GM12892 (cell line): ENCODE measurements at regions not wholly inside any gene's neighbourhood (a gene's known extent, or its start where the extent isn't known, plus 50 kb on each side); places are given as distances from the start of the nearest gene placed in this dataset.

Experiments used
- DNase-seq: peaks from one replicate; pipeline ENCODE4 v3.0.0; 2011; ENCODE audit not compliant: insufficient read length
- FAIRE-seq: peaks from 2 replicates; lab custom pipeline; 2011; peaks lifted over from hg19 to GRCh38; lab: Jason Lieb, UNC
- POLR2A ChIP-seq: IDR thresholded peaks from 2 replicates; pipeline ENCODE4 v1.6.1; 2011; ENCODE audit warnings: low read depth, low read length, control low read depth
- POLR2AphosphoS5 ChIP-seq: IDR thresholded peaks from 2 replicates; pipeline ENCODE4 v1.6.1; 2011; ENCODE audit warnings: low read depth, low read length, control low read depth
- TAF1 ChIP-seq: IDR thresholded peaks from 2 replicates; pipeline ENCODE4 v1.6.1; 2011; ENCODE audit warnings: low read depth, mild to moderate bottlenecking, control low read depth, low read length, borderline replicate concordance

DNA sequence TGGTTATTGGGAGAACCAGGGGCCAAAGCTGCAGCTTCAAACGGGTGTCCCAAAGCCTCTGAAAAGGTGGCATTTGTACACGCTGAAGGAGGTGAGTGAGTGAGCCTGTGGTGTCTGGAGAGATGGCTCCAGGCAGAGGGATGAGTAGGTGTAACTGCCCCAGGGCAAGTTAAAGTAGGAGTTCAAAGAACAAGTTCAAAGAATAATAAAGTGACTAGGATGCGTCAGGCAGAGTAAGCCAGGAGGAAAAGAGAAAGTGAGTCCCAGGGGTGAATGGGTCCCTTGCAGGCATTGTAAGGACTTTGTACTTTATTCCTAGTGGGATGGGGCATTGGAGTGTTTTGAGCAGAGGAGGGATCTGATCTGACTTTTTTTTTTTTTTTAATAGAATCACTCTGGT lies 201.4 kb upstream of the PWP1 start:
- no peak for TF ChIP-seq POLR2AphosphoS5
- TF ChIP-seq TAF1 = no peak
- TF ChIP-seq POLR2A = no peak
- FAIRE-seq = no peak
- DNase-seq = no peak

DNA sequence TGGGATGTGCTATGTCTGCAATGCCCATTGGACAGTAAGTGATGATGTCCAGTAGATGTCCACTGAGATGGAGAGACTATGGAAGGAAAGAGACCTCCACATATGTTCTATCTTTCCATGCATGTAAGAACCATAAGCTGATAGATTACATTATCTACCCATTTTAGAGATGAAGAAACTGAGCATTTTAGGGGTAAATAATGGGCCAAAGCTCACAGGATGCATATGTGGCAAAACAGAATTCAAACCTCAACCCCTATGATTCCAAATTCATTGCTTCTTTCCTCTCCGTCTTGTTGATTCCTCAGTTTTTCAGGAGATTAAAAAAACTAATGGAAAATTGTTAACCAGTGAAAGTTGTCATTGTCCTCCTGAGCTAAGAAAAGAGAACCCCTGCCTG lies 200.7 kb upstream of the PWP1 start:
- no peak for FAIRE-seq
- no peak for TF ChIP-seq POLR2A
- TF ChIP-seq TAF1 = no peak
- no peak for TF ChIP-seq POLR2AphosphoS5
- no peak for DNase-seq

DNA sequence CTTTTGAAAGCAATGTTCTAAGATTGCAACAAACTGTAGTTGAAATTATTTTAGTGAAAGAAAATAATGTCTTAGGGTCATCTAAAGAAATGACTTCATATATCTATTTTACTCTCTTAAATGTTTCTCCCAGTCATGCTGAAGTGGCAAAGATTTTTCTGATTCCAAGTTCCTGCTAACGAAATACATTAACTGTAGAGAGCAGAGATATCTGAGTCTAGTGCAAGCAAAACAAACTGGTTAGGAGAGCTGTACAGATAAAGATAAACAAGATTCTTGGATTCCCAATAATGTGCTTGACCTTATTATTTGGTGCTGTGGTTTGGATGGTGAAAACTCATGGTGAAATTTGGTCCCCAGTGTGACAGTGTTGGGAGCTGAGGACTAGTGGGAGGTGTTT lies 199.9 kb upstream of the PWP1 start:
- DNase-seq (no peak), FAIRE-seq (no peak)
- TF ChIP-seq TAF1 (no peak), POLR2A (no peak), POLR2AphosphoS5 (no peak)

DNA sequence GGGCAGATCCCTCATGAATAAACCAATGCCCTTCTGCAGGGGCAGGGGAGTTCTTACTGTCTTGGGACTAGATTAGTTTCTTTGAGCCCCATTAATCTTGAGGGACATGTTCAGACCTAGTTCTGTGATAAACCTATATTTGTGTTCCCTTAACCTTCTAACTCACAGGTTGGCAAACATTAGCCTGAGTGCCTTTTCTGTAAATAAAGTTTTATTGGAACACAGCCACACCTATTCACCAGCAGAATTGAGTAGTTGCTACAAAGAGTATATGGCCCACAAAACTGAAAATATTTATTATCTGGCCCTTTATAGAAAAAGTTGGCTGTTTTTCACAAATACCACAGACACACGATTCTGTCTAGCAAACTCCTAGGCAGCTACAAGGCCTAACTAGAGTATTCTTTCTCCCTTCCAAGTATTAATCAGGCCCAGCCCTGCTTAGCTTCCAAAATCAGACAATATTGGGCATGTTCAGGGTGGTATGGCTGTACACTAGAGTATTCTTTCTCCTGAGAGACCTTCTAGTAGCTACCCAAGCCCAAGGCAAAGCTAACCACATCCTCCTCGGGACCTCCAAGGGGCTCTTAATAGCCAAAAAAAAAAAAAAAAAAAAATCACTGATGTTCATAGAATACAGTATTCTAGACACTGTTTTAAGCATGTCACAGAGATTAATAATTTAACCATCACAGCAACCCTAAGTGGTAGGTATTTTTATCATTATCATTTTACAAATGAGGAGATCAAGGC lies 199.3 kb upstream of the PWP1 start:
- TF ChIP-seq POLR2AphosphoS5 = no peak
- no peak for TF ChIP-seq POLR2A
- no peak for TF ChIP-seq TAF1
- no peak for DNase-seq

DNA sequence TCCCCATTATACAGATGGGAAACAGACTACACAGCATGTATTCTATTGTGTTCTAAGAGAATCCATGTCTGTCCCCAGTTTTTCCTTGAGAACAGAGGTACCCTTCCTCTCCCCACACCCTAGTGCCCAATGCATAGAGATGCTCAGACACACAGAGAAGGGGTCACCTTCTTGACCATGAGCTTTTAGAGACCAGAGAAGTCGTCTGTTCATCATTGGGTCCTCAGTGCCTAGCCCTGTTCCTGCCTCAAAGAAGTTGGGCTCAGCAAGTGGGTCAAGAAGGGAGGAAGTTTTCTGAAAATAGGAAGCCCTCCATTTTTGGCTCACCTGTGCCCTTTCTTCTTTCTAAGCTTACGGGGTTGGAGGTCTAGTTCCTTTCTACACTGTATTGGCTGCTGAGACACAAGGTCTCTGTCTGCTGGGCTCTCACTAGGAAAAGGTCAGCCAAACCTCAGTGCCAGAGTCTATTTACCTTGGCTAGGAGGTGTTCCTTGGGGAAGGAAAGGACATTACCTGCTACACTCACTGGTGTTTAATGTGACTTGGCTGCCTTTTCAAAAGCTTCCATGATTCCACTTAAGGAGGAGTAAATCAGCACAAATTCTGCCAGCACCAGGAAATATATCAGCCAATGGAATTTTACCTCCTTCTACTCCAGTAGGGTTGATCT lies 198.5 kb upstream of the PWP1 start:
- DNase-seq = no peak
- no peak for FAIRE-seq
- no peak for TF ChIP-seq TAF1
- TF ChIP-seq POLR2A = no peak
- TF ChIP-seq POLR2AphosphoS5 = no peak

More for the DNA sequence above, 199.3 kb upstream of the PWP1 start:
- no peak for FAIRE-seq

DNA sequence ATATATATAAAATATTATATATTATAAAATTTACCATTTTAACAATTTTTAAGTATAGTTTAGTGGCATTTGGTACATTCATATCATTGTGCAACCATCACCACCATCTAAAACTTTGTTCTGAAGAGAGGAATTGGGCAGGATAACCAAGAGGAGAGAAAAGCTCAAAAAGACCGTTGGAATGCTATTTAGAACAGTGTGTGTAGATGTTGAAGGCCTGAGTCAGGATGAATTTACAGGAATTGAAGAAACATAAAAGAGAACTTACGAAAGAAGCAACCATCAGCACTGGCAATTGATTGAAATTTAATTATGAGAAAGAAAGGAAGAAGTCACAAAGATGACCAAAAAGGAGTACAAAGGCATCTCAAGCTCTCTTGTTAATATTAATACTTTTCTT lies 196.9 kb upstream of the PWP1 start:
- no peak for TF ChIP-seq POLR2AphosphoS5
- no peak for FAIRE-seq
- no peak for DNase-seq

DNA sequence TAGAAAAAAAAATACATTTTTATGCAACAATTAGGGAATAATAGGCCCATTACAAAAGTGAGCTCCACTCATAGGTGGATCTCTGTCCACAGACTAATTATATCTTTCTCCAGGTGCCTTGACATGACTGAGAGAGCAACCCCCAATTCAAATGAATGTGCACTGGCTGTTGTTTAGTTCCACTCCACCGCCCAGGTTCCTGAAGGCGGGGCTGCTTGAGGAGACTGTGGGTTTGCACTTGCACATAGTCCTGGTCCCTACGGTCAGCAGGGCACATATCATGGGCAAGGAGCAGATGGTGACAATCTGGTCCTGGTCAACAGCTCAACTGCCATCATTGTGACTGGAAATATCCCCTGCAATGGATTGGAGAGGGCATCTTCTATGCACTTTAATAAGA lies 195.6 kb upstream of the PWP1 start:
- FAIRE-seq (peak; percentile 50), DNase-seq (no peak)
- TF ChIP-seq TAF1 (no peak), POLR2A (no peak), POLR2AphosphoS5 (no peak)

DNA sequence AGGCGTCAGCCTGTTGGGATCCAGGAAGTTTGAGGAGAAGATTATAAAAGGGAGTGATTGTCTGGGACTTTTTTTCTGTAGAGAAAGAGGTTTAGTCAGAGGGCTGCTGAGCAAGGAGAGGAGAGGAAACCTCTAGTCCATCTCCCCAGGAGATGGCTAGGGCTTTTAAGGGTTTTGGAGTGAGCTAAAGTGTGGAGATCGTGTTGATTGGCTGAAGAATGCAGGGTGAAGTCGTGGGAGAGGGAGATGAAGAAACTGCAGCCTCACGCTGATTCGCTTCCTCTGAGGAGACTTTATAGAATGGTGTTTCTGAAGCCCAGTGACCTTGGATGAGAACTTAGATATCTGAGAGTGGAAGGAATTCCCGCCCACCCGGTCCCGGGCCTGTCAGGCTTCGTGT lies 193.7 kb upstream of the PWP1 start:
- TF ChIP-seq POLR2A (no peak), POLR2AphosphoS5 (no peak), TAF1 (no peak)
- DNase-seq = no peak
- FAIRE-seq = no peak

DNA sequence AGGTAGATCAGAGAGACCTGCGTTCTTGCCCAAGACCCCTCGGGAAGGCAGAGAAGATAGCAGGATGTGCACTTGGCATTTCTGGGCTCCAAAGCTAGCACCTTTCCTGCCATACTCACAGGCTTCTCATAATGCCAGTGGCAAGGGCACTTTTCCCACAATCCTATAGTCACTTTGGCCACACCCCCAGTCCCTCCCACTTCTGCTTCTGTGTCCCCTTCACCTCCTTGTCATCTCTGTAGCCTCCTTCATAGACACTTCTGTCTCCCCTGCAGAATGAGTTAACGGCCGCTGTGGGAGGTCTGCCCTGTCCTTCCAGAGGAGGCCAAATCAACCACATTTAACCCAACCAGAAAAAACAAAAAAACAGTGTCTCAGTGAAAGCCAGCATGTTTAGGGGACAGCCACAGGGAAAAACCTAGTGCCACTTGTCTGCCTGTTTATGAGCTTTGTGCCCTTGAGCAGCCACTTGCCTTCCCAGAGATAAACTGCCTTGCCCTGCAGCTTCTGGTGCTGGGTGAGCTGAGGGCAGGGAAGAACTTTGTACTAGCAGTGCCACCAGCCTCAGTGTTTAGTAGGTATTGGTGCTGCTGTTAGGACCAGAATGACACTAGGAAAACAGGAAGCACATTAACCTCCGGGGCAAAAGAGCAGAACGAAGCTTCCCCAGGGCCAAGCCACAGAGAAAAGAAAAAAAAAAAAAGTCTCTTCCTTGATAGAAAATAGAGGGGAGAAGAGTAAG lies 193.0 kb upstream of the PWP1 start:
- TF ChIP-seq TAF1 (no peak), POLR2A (no peak), POLR2AphosphoS5 (no peak)
- FAIRE-seq (peak; percentile 62), DNase-seq (no peak)

DNA sequence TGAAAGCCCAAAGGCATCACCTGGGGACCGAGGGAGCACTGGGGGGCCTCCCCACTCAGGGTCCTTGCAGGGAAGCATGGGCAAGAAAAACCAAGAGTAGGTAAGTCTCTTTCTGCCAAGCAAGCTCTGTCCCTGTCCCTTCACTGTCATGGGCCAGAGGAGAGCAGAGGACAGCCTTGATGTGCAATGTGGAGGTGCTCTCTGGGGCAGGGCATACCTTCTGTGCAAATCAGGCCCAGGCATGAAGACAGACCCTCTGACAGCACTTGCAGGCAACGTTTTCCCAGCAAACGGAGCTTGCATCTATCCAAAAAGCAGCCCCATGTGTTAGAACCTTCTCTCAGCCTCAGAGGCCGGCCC lies 192.5 kb upstream of the PWP1 start:
- FAIRE-seq (no peak), DNase-seq (no peak)
- no peak for TF ChIP-seq TAF1
- no peak for TF ChIP-seq POLR2AphosphoS5
- no peak for TF ChIP-seq POLR2A

DNA sequence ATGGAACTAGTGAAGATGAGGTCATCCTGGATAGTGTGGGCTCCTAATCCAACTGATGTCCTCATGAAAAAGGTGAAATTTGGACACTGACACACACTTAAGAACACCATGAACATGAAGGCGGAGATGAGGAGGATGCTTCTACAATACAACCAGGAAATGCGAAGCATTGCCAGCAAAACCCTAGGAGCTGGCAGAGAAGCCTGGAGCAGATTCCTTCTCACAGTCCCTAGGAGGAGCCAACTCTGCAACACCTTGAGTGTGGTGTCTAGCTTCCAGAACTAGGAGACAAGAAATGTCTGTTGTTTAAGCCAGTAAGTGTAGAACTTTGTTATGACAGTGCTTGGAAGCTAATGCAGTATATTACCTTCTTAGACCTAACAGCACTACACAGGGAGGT lies 191.9 kb upstream of the PWP1 start:
- DNase-seq = no peak
- FAIRE-seq = no peak

DNA sequence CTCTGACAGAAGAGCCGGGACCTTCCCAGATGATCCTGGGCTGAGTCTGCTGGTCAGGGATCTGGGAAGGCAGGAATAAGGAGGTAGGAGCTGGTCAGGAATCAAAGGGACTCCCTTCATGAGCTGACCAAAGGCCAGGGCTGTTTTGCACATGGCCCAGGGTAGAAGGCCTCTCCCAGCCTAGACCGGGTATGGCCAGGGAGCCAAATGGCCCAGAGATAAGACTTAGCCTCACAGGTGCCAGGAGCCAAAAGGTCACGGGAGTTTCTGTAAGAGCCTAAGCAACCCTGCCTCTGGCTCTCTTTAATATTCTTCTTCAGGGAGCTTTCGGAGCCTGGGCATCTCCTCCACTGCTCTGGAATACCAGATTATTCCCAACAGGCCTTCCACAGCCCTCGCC lies 191.3 kb upstream of the PWP1 start:
- DNase-seq (no peak), FAIRE-seq (no peak)
- TF ChIP-seq POLR2A = no peak
- TF ChIP-seq TAF1 = no peak
- no peak for TF ChIP-seq POLR2AphosphoS5

More for the DNA sequence above, 191.9 kb upstream of the PWP1 start:
- TF ChIP-seq POLR2A (no peak), POLR2AphosphoS5 (no peak), TAF1 (no peak)
